ENCODE measurements at regions not wholly inside any gene's neighbourhood (a gene's known extent, or its start where the extent isn't known, plus 50 kb on each side); places are given as distances from the start of the nearest gene placed in this dataset.
A peak's percentile ranks its signal among the peaks of the same experiment; 100 is the strongest.
"Not testable (repeated sequence)": the region's sequence is repeated elsewhere in the genome, so short reads cannot be mapped to it uniquely, and the experiment has no call there.

DNA sequence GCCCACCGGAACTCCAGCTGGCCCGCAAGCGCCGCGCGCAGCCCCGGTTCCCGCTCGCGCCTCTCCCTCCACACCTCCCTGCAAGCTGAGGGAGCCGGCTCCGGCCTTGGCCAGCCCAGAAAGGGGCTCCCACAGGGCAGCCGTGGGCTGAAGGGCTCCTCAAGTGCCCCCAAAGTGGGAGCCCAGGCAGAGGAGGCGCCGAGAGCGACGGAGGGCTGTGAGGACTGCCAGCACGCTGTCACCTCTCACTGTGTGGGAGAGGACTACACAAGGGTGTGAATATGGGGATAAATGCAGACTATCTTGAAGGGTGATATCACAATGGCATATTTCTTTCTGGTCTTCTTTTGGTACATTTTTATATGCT, 158.3 kb upstream of the PPP1R3A start:
- not testable (repeated sequence) for ATAC-seq

GRCh38 chr7:114076392-114077157, 157.8 kb upstream of the PPP1R3A start:
- not testable (repeated sequence) for ATAC-seq

GRCh38 chr7:114073701-114074100, 154.9 kb upstream of the PPP1R3A start:
- no peak for ATAC-seq

GRCh38 chr7:114070246-114070645, 151.4 kb upstream of the PPP1R3A start:
- ATAC-seq, result no peak

DNA sequence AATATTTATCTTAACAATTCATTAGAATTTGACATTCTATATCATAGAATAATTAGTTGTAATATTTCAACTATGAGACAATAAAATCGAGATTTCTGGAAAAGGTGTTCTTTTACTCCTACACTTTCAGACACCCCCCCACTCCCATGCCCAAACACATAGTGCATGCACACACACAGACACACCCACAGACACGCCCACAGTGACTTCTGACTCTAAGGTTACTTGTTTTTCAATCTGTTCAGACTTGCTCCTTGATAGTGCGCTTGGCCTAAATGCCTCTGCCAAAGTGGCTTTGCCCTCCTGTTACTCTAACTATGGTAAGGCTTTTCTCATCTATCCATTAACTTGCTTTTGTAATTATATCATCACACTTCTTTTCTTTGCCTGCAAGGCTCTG, 144.0 kb upstream of the PPP1R3A start:
- ATAC-seq, result no peak

- no peak for ATAC-seq
These were observed 133.1 kb upstream of the PPP1R3A start for GRCh38 chr7:114051871-114052331.

DNA sequence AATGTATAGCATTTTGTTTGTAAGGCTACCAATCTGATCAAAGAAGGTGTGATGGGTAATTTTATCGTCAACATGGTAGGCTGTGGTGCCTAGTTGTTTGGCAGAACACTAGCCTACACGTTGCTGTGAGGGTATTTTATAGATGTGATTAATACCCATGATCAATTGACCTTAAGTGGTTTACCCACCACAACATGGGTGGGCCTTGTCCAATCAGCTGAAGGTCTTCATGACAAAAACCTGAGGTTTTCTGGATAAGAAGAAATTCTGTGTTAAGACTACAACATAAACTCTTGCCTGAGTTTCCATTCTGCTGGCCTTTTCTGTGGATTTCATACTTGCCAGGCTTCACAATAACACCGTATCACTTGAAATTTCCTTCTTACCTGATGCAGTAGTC, 131.8 kb upstream of the PPP1R3A start:
- ATAC-seq, result no peak

DNA sequence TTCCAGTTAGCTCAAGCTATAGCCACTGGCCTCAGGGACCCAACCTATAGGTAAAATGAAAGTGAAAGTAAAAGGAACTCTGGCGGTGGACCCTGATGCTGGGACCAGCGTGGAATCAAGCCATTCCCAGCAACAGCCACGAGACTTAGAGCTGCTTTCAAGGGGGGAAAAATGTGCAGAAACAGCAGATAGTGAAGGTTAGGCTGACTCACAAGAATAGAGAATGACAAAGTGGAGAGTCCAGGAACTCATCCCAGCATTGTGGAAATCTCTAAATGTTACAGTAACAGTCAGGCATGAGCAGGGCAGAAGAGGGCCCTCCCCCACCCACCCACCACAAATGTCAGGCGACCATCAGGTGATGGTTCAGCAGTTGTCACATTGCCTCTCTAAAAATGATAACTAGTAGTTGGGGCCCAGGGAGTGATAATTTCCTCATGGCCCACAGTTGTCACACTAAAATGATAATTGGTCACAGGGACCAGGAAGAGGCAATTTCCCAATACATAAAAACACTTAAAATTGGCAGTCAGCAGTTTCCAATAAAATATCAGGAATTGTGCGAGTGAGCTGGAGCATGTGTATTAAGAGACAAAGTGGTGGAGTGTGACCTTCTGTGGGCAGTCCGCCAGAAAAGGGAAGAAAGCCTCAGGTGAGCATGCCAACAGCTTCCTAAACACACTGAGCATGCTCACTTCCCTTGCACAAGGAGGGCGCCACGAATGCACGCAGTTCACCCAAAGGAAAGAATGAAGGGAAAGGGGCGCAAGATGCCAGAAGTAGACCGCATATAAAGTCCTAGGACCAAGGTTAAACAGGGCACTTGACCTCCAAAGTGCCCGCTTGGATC, 129.8 kb upstream of the PPP1R3A start:
- ATAC-seq, result peak; percentile 18 to 30

- peak; percentile 45 to 53 for ATAC-seq
These were observed 129.1 kb upstream of the PPP1R3A start for GRCh38 chr7:114047889-114048288.

- ATAC-seq, result no peak
These were observed 114.7 kb upstream of the PPP1R3A start for GRCh38 chr7:114033475-114033874.

- ATAC-seq, result no peak
These were observed 107.8 kb upstream of the PPP1R3A start for GRCh38 chr7:114026486-114027089.

DNA sequence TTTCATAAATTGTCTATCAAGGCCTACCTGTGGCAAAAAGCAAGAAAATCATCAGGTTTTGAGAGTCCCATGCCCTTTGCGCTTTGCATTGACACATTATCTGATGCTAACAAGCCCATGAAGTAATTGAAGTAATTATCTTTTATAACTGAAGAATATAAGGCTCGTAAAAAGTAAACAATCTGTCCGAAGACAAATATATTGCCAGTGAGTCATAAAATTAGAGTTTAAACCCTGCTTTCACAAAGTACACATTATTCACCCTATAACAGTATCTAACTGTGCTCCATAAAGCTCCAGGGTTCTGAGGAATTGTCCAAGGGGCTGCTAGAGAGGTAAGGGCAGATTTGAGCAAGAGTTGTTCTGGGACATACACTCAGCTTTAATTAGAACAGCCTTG, 102.3 kb upstream of the PPP1R3A start:
- ATAC-seq, result no peak

GRCh38 chr7:114008696-114009095, 89.9 kb upstream of the PPP1R3A start:
- no peak for ATAC-seq

DNA sequence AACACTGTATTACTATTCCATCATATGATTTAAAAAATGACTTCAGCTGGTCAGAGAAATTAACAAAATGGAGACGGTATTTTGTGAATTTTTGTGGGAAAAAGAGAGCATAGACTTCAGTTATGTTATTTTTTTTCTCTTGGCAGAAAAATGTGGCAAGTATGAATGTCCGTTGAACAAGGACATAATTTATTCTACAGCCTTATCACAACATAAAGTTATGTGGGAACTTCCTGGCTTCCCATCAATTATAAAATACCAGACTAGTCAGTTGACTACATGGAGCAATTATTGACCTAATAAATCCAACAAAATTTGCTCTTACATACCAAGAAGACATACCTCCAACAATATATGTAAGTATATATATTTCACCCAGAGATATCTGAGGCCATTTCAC, 88.6 kb upstream of the PPP1R3A start:
- no peak for ATAC-seq

GRCh38 chr7:113998934-113999333, 80.1 kb upstream of the PPP1R3A start:
- ATAC-seq, result no peak

GRCh38 chr7:113996405-113996804, 77.6 kb upstream of the PPP1R3A start:
- no peak for ATAC-seq

DNA sequence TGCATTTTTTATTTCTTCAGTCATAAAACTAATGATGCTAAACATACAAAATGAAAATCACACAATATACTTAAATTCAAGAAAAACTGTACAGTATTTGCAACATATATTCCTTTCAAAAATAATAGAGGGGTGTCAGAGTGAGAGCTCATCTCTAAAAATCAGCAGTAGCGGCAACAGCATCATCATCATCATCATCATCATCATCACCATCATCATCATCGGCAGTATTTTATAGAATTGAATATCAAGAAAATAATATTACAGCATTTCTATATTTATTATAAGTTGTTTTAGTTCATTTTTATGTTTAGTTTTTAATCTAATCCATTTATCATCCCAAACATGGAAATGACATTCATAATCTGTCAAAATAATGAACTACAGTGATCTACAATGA, 67.4 kb upstream of the PPP1R3A start:
- no peak for ATAC-seq

DNA sequence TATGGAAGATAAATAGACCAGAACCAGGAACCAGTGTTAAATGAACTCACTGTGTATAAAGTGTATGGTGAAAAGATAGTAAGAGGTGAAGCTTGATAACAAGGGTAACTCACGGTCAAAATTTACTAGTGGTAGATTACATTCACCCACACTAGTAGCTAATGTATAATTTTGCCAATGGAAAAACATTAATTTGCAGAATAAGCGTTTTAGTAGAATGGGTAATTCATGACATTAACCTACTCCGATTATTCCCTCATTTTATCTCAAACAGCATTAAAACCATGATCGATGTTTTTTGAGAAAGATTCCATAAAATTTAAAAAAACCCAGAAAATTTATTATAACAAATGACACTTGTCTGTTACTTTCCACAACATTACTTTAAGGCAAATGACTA, 57.7 kb upstream of the PPP1R3A start:
- no peak for ATAC-seq

DNA sequence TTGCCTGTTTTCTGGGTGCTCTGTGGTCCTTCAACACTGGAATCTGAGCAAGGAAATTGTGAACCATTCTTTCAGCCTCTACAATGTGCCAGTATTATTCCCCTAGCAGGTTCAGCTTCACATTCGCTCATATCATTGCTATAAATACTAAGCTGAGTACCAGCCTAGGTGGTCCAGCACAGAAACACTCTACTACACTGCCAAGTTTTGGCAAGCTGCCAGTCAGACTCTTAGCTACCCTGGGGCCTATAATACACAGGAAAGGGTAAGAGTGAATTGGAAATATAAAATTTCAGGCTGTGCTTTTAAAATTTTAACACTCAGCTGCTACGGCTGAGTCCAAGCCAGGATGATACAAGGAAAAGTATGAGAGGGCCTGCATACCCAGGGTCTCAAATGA, 49.9 kb upstream of the PPP1R3A start:
- ATAC-seq, result no peak

Data from activated CD4-positive, CD25-positive, alpha-beta regulatory T cell treated with anti-CD3 and anti-CD28 coated beads, Interleukin-2, amount 50 U/mL, for 24 hours (primary cell).